Stomach (tissue), 8 donors: ENCODE measurements at regions not wholly inside any gene's neighbourhood (a gene's known extent, or its start where the extent isn't known, plus 50 kb on each side); places are given as distances from the start of the nearest gene placed in this dataset.

Experiments
- DNase-seq, 2 donors: peaks; one replicate each; pipeline versions ENCODE4 v3.0.0 to v3.0.0-alpha.2; 2013 to 2019
- H3K27ac ChIP-seq, 5 donors: fragments of 200-600 bp in 4 of 5; sonication (generic) in 4 of 5; one replicate each; pipeline ENCODE4 v1.5.1; 2013 to 2019; ENCODE audit warnings: mild to moderate bottlenecking in 1 of 5, moderate library complexity in 1 of 5
- H3K27me3 ChIP-seq, 3 donors: fragments of 200-600 bp; sonication (generic); one replicate each; pipeline ENCODE4 v1.5.1; 2017 to 2019; ENCODE audit warnings: mixed run types in 1 of 3
- H3K36me3 ChIP-seq, 4 donors: fragments of 200-600 bp; sonication (generic); 1 replicate in 3 of 4; 2 replicates in 1 of 4; pipeline ENCODE4 v1.5.1; 2016 to 2019
- H3K4me1 ChIP-seq, 4 donors: fragments of 200-600 bp; sonication (generic); one replicate each; pipeline ENCODE4 v1.5.1; 2016 to 2019
- H3K4me3 ChIP-seq, 4 donors: fragments of 200-600 bp; sonication (generic) in 3 of 4; one replicate each; pipeline ENCODE4 v1.5.1; 2016 to 2019; ENCODE audit warnings: mild to moderate bottlenecking in 1 of 4
- H3K9me3 ChIP-seq, 4 donors: fragments of 200-600 bp; sonication (generic); one replicate each; pipeline ENCODE4 v1.5.1; 2016 to 2019
- CTCF ChIP-seq, 7 experiments: fragments of 450-650 bp in 4 of 7; fragments of 200-600 bp in 3 of 7; sonication (generic) in 3 of 7; IDR thresholded peaks; one replicate each; pipeline ENCODE4 v1.5.1; 2016 to 2019; ENCODE audit warnings: antibody characterized with exemption in 7 of 7, control low read depth in 2 of 7, mild to moderate bottlenecking in 1 of 7
- EP300 ChIP-seq: sonication (generic); formaldehyde crosslinking; IDR thresholded peaks from one replicate; pipeline ENCODE4 v1.6.1; 2017; ENCODE audit warnings: antibody characterized with exemption
- POLR2A ChIP-seq, 4 donors: fragments of 450-650 bp; IDR thresholded peaks; one replicate each; pipeline ENCODE4 v1.6.1; 2016; ENCODE audit warnings: antibody characterized with exemption in 4 of 4, control low read depth in 2 of 4, mild to moderate bottlenecking in 1 of 4, moderate library complexity in 1 of 4
- POLR2AphosphoS5 ChIP-seq, 3 donors: sonication (generic); formaldehyde crosslinking; IDR thresholded peaks; one replicate each; pipeline ENCODE4 v1.6.1; 2016; ENCODE audit warnings: antibody characterized with exemption in 3 of 3
- WGBS, 5 donors: extraction: QIAGEN DNeasy Blood & Tissue Kit in 3 of 5; methylation state at CpG; one replicate each; pipeline versions ENCODE4 v1.1.5 to v1.1.7; 2013 to 2018; 5-methylcytosine and 5-hydroxymethylcytosine counted together
- intact Hi-C: fragments of 100-400 bp; cut with DNase I; formaldehyde crosslinking; loops from one replicate; pipeline ENCODE4 v1.15.1; 2023; ENCODE audit warnings: low total_unique reads
- donor health status: healthy with polysubstance abuse.
- donor health status: Bipolar disorder and iron deficiency.
- donor health status: healthy.

- H3K27me3 ChIP-seq = no peaks in the 10 kb centered on the region
- intact Hi-C loops = no loop called here
- H3K27ac ChIP-seq = no peak overlapping the region
- H3K9me3 ChIP-seq = no peaks in the 10 kb centered on the region
- WGBS, 5 donors = 60 to 71% (median 63%) methylated on average over 3 of the region's 3 CpGs
- no peaks in the 10 kb centered on the region for H3K4me1 ChIP-seq
- DNase-seq = peak in 1 of 2 donors; percentile 4
- TF ChIP-seq POLR2A (IDR thresholded peaks at IDR 0.05) (no peak), EP300 (no peak), POLR2AphosphoS5 (IDR thresholded peaks at IDR 0.05) (no peak), CTCF (IDR thresholded peaks at IDR 0.05) (no peak)
- no peaks in the 10 kb centered on the region for H3K36me3 ChIP-seq
- no peak overlapping the region for H3K4me3 ChIP-seq
These were observed 530.6 kb downstream of the ANKRD7 start for GRCh38 chr7:118755067-118755625.

- DNase-seq = no peak
- Histone ChIP-seq H3K27ac (no peak overlapping the region), H3K4me3 (no peak overlapping the region), H3K36me3 (no peaks in the 10 kb centered on the region), H3K4me1 (no peaks in the 10 kb centered on the region), H3K9me3 (peaks cover 0 to 4% (median 0%) of the 10 kb centered on the region in 4 donors), H3K27me3 (no peaks in the 10 kb centered on the region)
- no peak for TF ChIP-seq POLR2AphosphoS5 (IDR thresholded peaks at IDR 0.05)
- TF ChIP-seq EP300 = no peak
- no peak for TF ChIP-seq POLR2A (IDR thresholded peaks at IDR 0.05)
- no peak for TF ChIP-seq CTCF (IDR thresholded peaks at IDR 0.05)
- intact Hi-C loops = no loop called here
- 74 to 82% (median 77%) methylated on average over 3 of the region's 3 CpGs for WGBS, 5 donors
These were observed 532.6 kb downstream of the ANKRD7 start for GRCh38 chr7:118757066-118757465.

- no peak for DNase-seq
- Histone ChIP-seq H3K36me3 (no peaks in the 10 kb centered on the region), H3K4me1 (no peaks in the 10 kb centered on the region), H3K9me3 (peaks cover 0 to 4% (median 0%) of the 10 kb centered on the region in 4 donors), H3K4me3 (no peak overlapping the region), H3K27ac (no peak overlapping the region), H3K27me3 (no peaks in the 10 kb centered on the region)
- intact Hi-C loops = no loop called here
- TF ChIP-seq EP300 = no peak
- TF ChIP-seq POLR2A (IDR thresholded peaks at IDR 0.05) = no peak
- TF ChIP-seq POLR2AphosphoS5 (IDR thresholded peaks at IDR 0.05) = no peak
- no peak for TF ChIP-seq CTCF (IDR thresholded peaks at IDR 0.05)
These were observed 534.1 kb downstream of the ANKRD7 start for GRCh38 chr7:118758582-118758981.

- TF ChIP-seq EP300 = no peak
- no peak for TF ChIP-seq CTCF (IDR thresholded peaks at IDR 0.05)
- no peak for TF ChIP-seq POLR2A (IDR thresholded peaks at IDR 0.05)
- TF ChIP-seq POLR2AphosphoS5 (IDR thresholded peaks at IDR 0.05) = no peak
- no peak for DNase-seq
- no peaks in the 10 kb centered on the region for H3K27me3 ChIP-seq
- H3K27ac ChIP-seq = no peak overlapping the region
- H3K4me1 ChIP-seq = no peaks in the 10 kb centered on the region
- H3K9me3 ChIP-seq = peaks cover 0 to 4% (median 0%) of the 10 kb centered on the region in 4 donors
- intact Hi-C loops = no loop called here
- no peak overlapping the region for H3K4me3 ChIP-seq
- H3K36me3 ChIP-seq = no peaks in the 10 kb centered on the region
These were observed 535.4 kb downstream of the ANKRD7 start for GRCh38 chr7:118759921-118760320.
